ENCODE measurements at regions not wholly inside any gene's neighbourhood (a gene's known extent, or its start where the extent isn't known, plus 50 kb on each side); places are given as distances from the start of the nearest gene placed in this dataset.

GRCh38 chr3:187838016-187838540, 92.8 kb upstream of the BCL6 start:
- CTCF ChIA-PET, result no interaction called here
- H2AK5ac ChIP-seq (ENCODE audit: low read depth, low read length), result no peak overlapping the region
- no peak overlapping the region for H3K9ac ChIP-seq (ENCODE audit: low read depth, low read length)
- H3K27me3 ChIP-seq (ENCODE audit: control insufficient read depth, insufficient read depth, low read length), result peaks cover 12% of the 10 kb centered on the region
- no peak overlapping the region for H2AK9ac ChIP-seq (replicated peaks; ENCODE audit: low read depth, low read length, poor library complexity)
- no peaks in the 10 kb centered on the region; the same call in 1 of the 2 replicates for H3K9me1 ChIP-seq (ENCODE audit: insufficient read depth, low read length)
- no peak overlapping the region for H3K4me2 ChIP-seq (ENCODE audit: low read depth, low read length)
- H3K4ac ChIP-seq (ENCODE audit: low read depth, low read length), result no peak overlapping the region
- H3K23ac ChIP-seq (ENCODE audit: low read depth, low read length), result no peak overlapping the region
- H3K4me1 ChIP-seq (ENCODE audit: control insufficient read depth, insufficient read depth, low read length), result no peaks in the 10 kb centered on the region
- POLR2A ChIA-PET (ENCODE audit: unreplicated experiment), result no interaction called here
- no peak overlapping the region for H3K56ac ChIP-seq (ENCODE audit: extremely low read depth, insufficient read depth, low read length)
- no peaks in the 10 kb centered on the region for H3K36me3 ChIP-seq (ENCODE audit: control insufficient read depth, insufficient read depth, low read length)
- BruUV-seq (replicated peaks), result no TSS peak
- no peaks in the 10 kb centered on the region for H4K20me1 ChIP-seq (ENCODE audit: insufficient read depth, low read length)
- intact Hi-C loops (cut with micrococcal nuclease) (no loop called here), dilution Hi-C loops (cut with HindIII; ENCODE audit: low sequenced_read_pairs, unreplicated experiment) (no loop called here), in situ Hi-C loops (cut with MboI; ENCODE audit: low sequenced_read_pairs) (no loop called here)
- H2BK20ac ChIP-seq (ENCODE audit: low read depth, low read length), result no peak overlapping the region
- no peak overlapping the region for H3K27ac ChIP-seq (ENCODE audit: insufficient read depth, low read length)
- no peak overlapping the region for H2BK120ac ChIP-seq (ENCODE audit: low read depth, low read length)
- no peak overlapping the region for H2BK15ac ChIP-seq (ENCODE audit: low read depth, low read length)
- TF ChIP-seq FOS (IDR thresholded peaks at IDR 0.05; ENCODE audit: low read depth, low read length), result no peak
- H2AFZ ChIP-seq (replicated peaks; ENCODE audit: low read length, poor library complexity), result no peak overlapping the region
- no peaks in the 10 kb centered on the region for H3K9me3 ChIP-seq (ENCODE audit: control insufficient read depth, insufficient read depth, low read length)
- H4K5ac ChIP-seq (ENCODE audit: low read depth, low read length), result no peak overlapping the region
- H4K8ac ChIP-seq (ENCODE audit: low read depth in 2 of 2, low read length in 2 of 2), result no peak overlapping the region
- ATAC-seq (ENCODE audit: low read depth) (no peak), DNase-seq (no peak)
- no CpG with 5 or more reads among the region's 5 CpGs for WGBS, 2 experiments (ENCODE audit: extremely low coverage in 2 of 2, insufficient read length in 1 of 2)
- no peak overlapping the region for H4K91ac ChIP-seq (ENCODE audit: insufficient read depth, low read depth, low read length)
- no peak overlapping the region for H3K14ac ChIP-seq (replicated peaks; ENCODE audit: low read depth, low read length)
- H3K4me3 ChIP-seq (ENCODE audit: insufficient read depth, low read depth, low read length), result no peak overlapping the region
- no peak overlapping the region for H2BK5ac ChIP-seq (ENCODE audit: low read depth, low read length, poor library complexity, severe bottlenecking)
- no peaks in the 10 kb centered on the region for H3K79me1 ChIP-seq (ENCODE audit: low read depth in 1 of 2, low read length in 2 of 2)
- no peak overlapping the region for H3K18ac ChIP-seq (ENCODE audit: low read depth, low read length)

Data from IMR-90 (cell line).